CD4-positive, alpha-beta T cell treated with Interleukin-2 at 100 ng/mL for 4 hours (primary cell): ENCODE measurements at regions not wholly inside any gene's neighbourhood (a gene's known extent, or its start where the extent isn't known, plus 50 kb on each side); places are given as distances from the start of the nearest gene placed in this dataset.

ENCODE experiments used
- DNase-seq: peaks from one replicate; pipeline ENCODE4 v3.0.0-alpha.2; 2020; ENCODE audit warnings: low spot score

- no peak for DNase-seq
Measured at GRCh38 chr2:152870239-152870638, 151.8 kb downstream of the ARL6IP6 start.

GRCh38 chr2:152867397-152867796, 149.0 kb downstream of the ARL6IP6 start:
- no peak for DNase-seq

- no peak for DNase-seq
Measured at GRCh38 chr2:152864601-152865149, 146.3 kb downstream of the ARL6IP6 start.

- DNase-seq: no peak
Measured at GRCh38 chr2:152863826-152864225, 145.4 kb downstream of the ARL6IP6 start.

GRCh38 chr2:152861349-152861942, 143.0 kb downstream of the ARL6IP6 start:
- DNase-seq: no peak

- no peak for DNase-seq
Measured at GRCh38 chr2:152858594-152859265, 140.3 kb downstream of the ARL6IP6 start.

GRCh38 chr2:152846697-152847470, 128.5 kb downstream of the ARL6IP6 start:
- DNase-seq: no peak

GRCh38 chr2:152835674-152836073, 117.3 kb downstream of the ARL6IP6 start:
- no peak for DNase-seq

GRCh38 chr2:152827944-152828343, 109.5 kb downstream of the ARL6IP6 start:
- DNase-seq: no peak

- no peak for DNase-seq
Measured at GRCh38 chr2:152826581-152827279, 108.3 kb downstream of the ARL6IP6 start.

GRCh38 chr2:152825834-152826233, 107.4 kb downstream of the ARL6IP6 start:
- no peak for DNase-seq

- no peak for DNase-seq
Measured at GRCh38 chr2:152823905-152824304, 105.5 kb downstream of the ARL6IP6 start.

- no peak for DNase-seq
Measured at GRCh38 chr2:152822676-152823075, 104.3 kb downstream of the ARL6IP6 start.

GRCh38 chr2:152820048-152820447, 101.6 kb downstream of the ARL6IP6 start:
- DNase-seq: no peak

- DNase-seq: no peak
Measured at GRCh38 chr2:152815634-152816257, 97.3 kb downstream of the ARL6IP6 start.

GRCh38 chr2:152814475-152815030, 96.1 kb downstream of the ARL6IP6 start:
- DNase-seq: no peak

- DNase-seq: no peak
Measured at GRCh38 chr2:152813351-152813750, 94.9 kb downstream of the ARL6IP6 start.
